DMS114 treated with DMSO at 0.1 percent for 48 hours (cell line): ENCODE measurements at regions not wholly inside any gene's neighbourhood (a gene's known extent, or its start where the extent isn't known, plus 50 kb on each side); places are given as distances from the start of the nearest gene placed in this dataset.
"Not testable (repeated sequence)": the region's sequence is repeated elsewhere in the genome, so short reads cannot be mapped to it uniquely, and the experiment has no call there.

Source experiments
- DNase-seq: peaks from one replicate; lab custom pipeline; 2025; ENCODE audit not compliant: unreplicated experiment; lab: John Stamatoyannopoulos, UW

GRCh38 chr13:76667551-76667950, 218.7 kb downstream of the KCTD12 start:
- no peak for DNase-seq

GRCh38 chr13:76663592-76664335, 222.4 kb downstream of the KCTD12 start:
- DNase-seq = no peak

GRCh38 chr13:76659074-76659473, 227.1 kb downstream of the KCTD12 start:
- DNase-seq = not testable (repeated sequence)

- no peak for DNase-seq
Observed at GRCh38 chr13:76656500-76656899, 229.7 kb downstream of the KCTD12 start.

- DNase-seq = no peak
Observed at GRCh38 chr13:76656056-76656455, 230.1 kb downstream of the KCTD12 start.

- no peak for DNase-seq
Observed at GRCh38 chr13:76654263-76654662, 231.9 kb downstream of the KCTD12 start.

GRCh38 chr13:76651286-76651685, 234.9 kb downstream of the KCTD12 start:
- no peak for DNase-seq

- DNase-seq = no peak
Observed at GRCh38 chr13:76647550-76647949, 238.7 kb downstream of the KCTD12 start.

GRCh38 chr13:76646946-76647345, 239.3 kb downstream of the KCTD12 start:
- DNase-seq = no peak

GRCh38 chr13:76645632-76646031, 240.6 kb downstream of the KCTD12 start:
- no peak for DNase-seq

GRCh38 chr13:76644906-76645305, 241.3 kb downstream of the KCTD12 start:
- no peak for DNase-seq

GRCh38 chr13:76643596-76643995, 242.6 kb downstream of the KCTD12 start:
- DNase-seq = no peak

- no peak for DNase-seq
Observed at GRCh38 chr13:76641056-76641455, 245.1 kb downstream of the KCTD12 start.

- no peak for DNase-seq
Observed at GRCh38 chr13:76638882-76639281, 247.3 kb downstream of the KCTD12 start.

GRCh38 chr13:76638181-76638580, 248.0 kb downstream of the KCTD12 start:
- DNase-seq = no peak

GRCh38 chr13:76637641-76638141, 248.5 kb downstream of the KCTD12 start:
- no peak for DNase-seq

GRCh38 chr13:76636829-76637228, 249.4 kb downstream of the KCTD12 start:
- DNase-seq = no peak

GRCh38 chr13:76635232-76636230, 250.7 kb downstream of the KCTD12 start:
- DNase-seq = no peak

GRCh38 chr13:76634431-76635191, 251.6 kb downstream of the KCTD12 start:
- no peak for DNase-seq

GRCh38 chr13:76632401-76633044, 253.7 kb downstream of the KCTD12 start:
- DNase-seq = no peak
